WTC11 (cell line): ENCODE measurements at regions not wholly inside any gene's neighbourhood (a gene's known extent, or its start where the extent isn't known, plus 50 kb on each side); places are given as distances from the start of the nearest gene placed in this dataset.

ENCODE experiments used
- ATAC-seq: fragments of 200-7000 bp; cut with Tn5 transposase; 2 replicates; pipeline ENCODE4 v1.10.0; 2021; ENCODE audit warnings: mild to moderate bottlenecking, moderate library complexity
- CTCF ChIA-PET: fragments of 300-600 bp; sonication (Branson Sonifier 250); formaldehyde crosslinking; loops from one replicate; lab custom pipeline; 2021; ENCODE audit warnings: antibody characterized with exemption; lab: Charles Lee
- POLR2A ChIA-PET: fragments of 350-600 bp; sonication (Branson Sonifier 250); formaldehyde crosslinking; loops from one replicate; lab custom pipeline; 2021; ENCODE audit warnings: antibody characterized with exemption; lab: Charles Lee
- DNase-seq: peaks from one replicate; pipeline ENCODE4 v3.0.0; 2021; ENCODE audit warnings: low spot score
- H3K27ac Mint-ChIP-seq: 2 replicates; pipeline ENCODE4 v1.8.0; 2021; ENCODE audit warnings: mixed read lengths
- H3K27me3 Mint-ChIP-seq: 2 replicates; pipeline ENCODE4 v1.8.0; 2021; ENCODE audit warnings: low read depth, mild to moderate bottlenecking, moderate library complexity, mixed read lengths
- H3K36me3 Mint-ChIP-seq: 2 replicates; pipeline ENCODE4 v1.8.0; 2021; ENCODE audit warnings: mixed read lengths
- H3K4me1 Mint-ChIP-seq: 2 replicates; pipeline ENCODE4 v1.8.0; 2022; ENCODE audit warnings: mixed read lengths
- H3K4me3 Mint-ChIP-seq: 2 replicates; pipeline ENCODE4 v1.8.0; 2021; ENCODE audit warnings: mild to moderate bottlenecking, moderate library complexity, mixed read lengths
- H3K9me3 Mint-ChIP-seq: 2 replicates; pipeline ENCODE4 v1.8.0; 2021; ENCODE audit warnings: mixed read lengths
- ATF1 ChIP-seq: sonication (generic); formaldehyde crosslinking; IDR thresholded peaks from 2 replicates; pipeline ENCODE4 v1.8.1; 2023; ENCODE audit warnings: mild to moderate bottlenecking, moderate library complexity, missing genetic modification reagents
- CBFB ChIP-seq: sonication (generic); formaldehyde crosslinking; IDR thresholded peaks from 2 replicates; pipeline ENCODE4 v1.8.1; 2022; ENCODE audit warnings: mild to moderate bottlenecking, low read depth, missing genetic modification reagents
- CREB1 ChIP-seq: sonication (generic); formaldehyde crosslinking; IDR thresholded peaks from 2 replicates; pipeline ENCODE4 v1.8.0; 2023; ENCODE audit warnings: mild to moderate bottlenecking, missing genetic modification reagents
- ERG ChIP-seq: fragments of 250-450 bp; sonication (Bioruptor Pico); IDR thresholded peaks from 2 replicates; pipeline ENCODE4 v1.8.0; 2021; ENCODE audit warnings: mild to moderate bottlenecking
- FOXK1 ChIP-seq: sonication (generic); formaldehyde crosslinking; IDR thresholded peaks from 2 replicates; pipeline ENCODE4 v1.8.0; 2022; ENCODE audit warnings: mild to moderate bottlenecking, moderate library complexity, missing genetic modification reagents
- GRHL2 ChIP-seq: fragments of 250-450 bp; sonication (Bioruptor Pico); IDR thresholded peaks from 2 replicates; pipeline ENCODE4 v1.8.0; 2022; ENCODE audit warnings: mild to moderate bottlenecking, moderate library complexity; ENCODE audit not compliant: insufficient replicate concordance, severe bottlenecking
- HMGA2 ChIP-seq: fragments of 250-450 bp; sonication (Bioruptor Pico); IDR thresholded peaks from 2 replicates; pipeline ENCODE4 v1.4.0; 2021; ENCODE audit warnings: mild to moderate bottlenecking, moderate library complexity
- JAZF1 ChIP-seq: fragments of 250-450 bp; sonication (Bioruptor Pico); IDR thresholded peaks from 2 replicates; pipeline ENCODE4 v1.9.0; 2021; ENCODE audit warnings: moderate library complexity, mild to moderate bottlenecking, inconsistent platforms
- KAT7 ChIP-seq: sonication (generic); formaldehyde crosslinking; IDR thresholded peaks from 2 replicates; pipeline ENCODE4 v1.8.1; 2023; ENCODE audit warnings: missing genetic modification reagents, mild to moderate bottlenecking, borderline replicate concordance
- MXD4 ChIP-seq: fragments of 250-450 bp; sonication (Bioruptor Pico); IDR thresholded peaks from 2 replicates; pipeline ENCODE4 v1.8.0; 2021; ENCODE audit warnings: mild to moderate bottlenecking, moderate library complexity, borderline replicate concordance
- MYBL2 ChIP-seq: sonication (generic); formaldehyde crosslinking; IDR thresholded peaks from 2 replicates; pipeline ENCODE4 v1.8.1; 2023; ENCODE audit warnings: mild to moderate bottlenecking, moderate library complexity, missing genetic modification reagents
- NR1H2 ChIP-seq: sonication (generic); formaldehyde crosslinking; IDR thresholded peaks from 2 replicates; pipeline ENCODE4 v1.9.0; 2021; ENCODE audit warnings: mild to moderate bottlenecking, moderate library complexity, missing genetic modification reagents
- OVOL2 ChIP-seq: fragments of 250-450 bp; sonication (Bioruptor Pico); IDR thresholded peaks from 2 replicates; pipeline ENCODE4 v1.9.0; 2021; ENCODE audit warnings: mild to moderate bottlenecking, borderline replicate concordance
- RORB ChIP-seq: fragments of 250-450 bp; sonication (Bioruptor Pico); IDR thresholded peaks from 2 replicates; pipeline ENCODE4 v1.9.0; 2021; ENCODE audit warnings: mild to moderate bottlenecking
- SP1 ChIP-seq: sonication (generic); formaldehyde crosslinking; conservative IDR thresholded peaks from 2 replicates; pipeline ENCODE4 v1.8.1; 2022; ENCODE audit warnings: missing genetic modification reagents
- TEAD1 ChIP-seq: sonication (generic); formaldehyde crosslinking; IDR thresholded peaks from 2 replicates; pipeline ENCODE4 v1.8.0; 2022; ENCODE audit warnings: mild to moderate bottlenecking, missing genetic modification reagents
- TEAD4 ChIP-seq: sonication (generic); formaldehyde crosslinking; IDR thresholded peaks from 2 replicates; pipeline ENCODE4 v1.8.0; 2022; ENCODE audit warnings: mild to moderate bottlenecking, missing genetic modification reagents
- ZNF232 ChIP-seq: sonication (generic); formaldehyde crosslinking; IDR thresholded peaks from 2 replicates; pipeline ENCODE4 v1.8.0; 2022; ENCODE audit warnings: mild to moderate bottlenecking, missing genetic modification reagents
- ZNF263 ChIP-seq: sonication (generic); formaldehyde crosslinking; IDR thresholded peaks from 2 replicates; pipeline ENCODE4 v1.8.1; 2022; ENCODE audit warnings: low read depth, mild to moderate bottlenecking, moderate library complexity, missing genetic modification reagents
- ZNF317 ChIP-seq: sonication (generic); formaldehyde crosslinking; IDR thresholded peaks from 2 replicates; pipeline ENCODE4 v1.8.1; 2023; ENCODE audit warnings: low read depth, mild to moderate bottlenecking, moderate library complexity, missing genetic modification reagents, borderline replicate concordance
- ZNF416 ChIP-seq: fragments of 250-450 bp; sonication (Bioruptor Pico); IDR thresholded peaks from 2 replicates; pipeline ENCODE4 v1.9.0; 2021; ENCODE audit warnings: mild to moderate bottlenecking, inconsistent platforms
- TF ChIP-seq, protein P1 (sequence below): fragments of 250-450 bp; sonication (Bioruptor Pico); conservative IDR thresholded peaks from 2 replicates; pipeline ENCODE4 v1.9.0; 2021; ENCODE audit warnings: mild to moderate bottlenecking
- TF ChIP-seq, protein P2 (sequence below): sonication (generic); formaldehyde crosslinking; IDR thresholded peaks from 2 replicates; pipeline ENCODE4 v1.8.0; 2022; ENCODE audit warnings: mild to moderate bottlenecking, missing genetic modification reagents
- TF ChIP-seq, protein P3 (sequence below): fragments of 250-450 bp; sonication (Bioruptor Pico); IDR thresholded peaks from 2 replicates; pipeline ENCODE4 v1.9.0; 2021; ENCODE audit warnings: mild to moderate bottlenecking
- TF ChIP-seq, protein P4 (sequence below): sonication (generic); formaldehyde crosslinking; IDR thresholded peaks from 2 replicates; pipeline ENCODE4 v1.8.1; 2023; ENCODE audit warnings: mild to moderate bottlenecking, missing genetic modification reagents
- TF ChIP-seq, protein P5 (sequence below): sonication (generic); formaldehyde crosslinking; IDR thresholded peaks from 2 replicates; pipeline ENCODE4 v1.8.1; 2022; ENCODE audit warnings: mild to moderate bottlenecking, missing genetic modification reagents, moderate library complexity, borderline replicate concordance

DNA sequence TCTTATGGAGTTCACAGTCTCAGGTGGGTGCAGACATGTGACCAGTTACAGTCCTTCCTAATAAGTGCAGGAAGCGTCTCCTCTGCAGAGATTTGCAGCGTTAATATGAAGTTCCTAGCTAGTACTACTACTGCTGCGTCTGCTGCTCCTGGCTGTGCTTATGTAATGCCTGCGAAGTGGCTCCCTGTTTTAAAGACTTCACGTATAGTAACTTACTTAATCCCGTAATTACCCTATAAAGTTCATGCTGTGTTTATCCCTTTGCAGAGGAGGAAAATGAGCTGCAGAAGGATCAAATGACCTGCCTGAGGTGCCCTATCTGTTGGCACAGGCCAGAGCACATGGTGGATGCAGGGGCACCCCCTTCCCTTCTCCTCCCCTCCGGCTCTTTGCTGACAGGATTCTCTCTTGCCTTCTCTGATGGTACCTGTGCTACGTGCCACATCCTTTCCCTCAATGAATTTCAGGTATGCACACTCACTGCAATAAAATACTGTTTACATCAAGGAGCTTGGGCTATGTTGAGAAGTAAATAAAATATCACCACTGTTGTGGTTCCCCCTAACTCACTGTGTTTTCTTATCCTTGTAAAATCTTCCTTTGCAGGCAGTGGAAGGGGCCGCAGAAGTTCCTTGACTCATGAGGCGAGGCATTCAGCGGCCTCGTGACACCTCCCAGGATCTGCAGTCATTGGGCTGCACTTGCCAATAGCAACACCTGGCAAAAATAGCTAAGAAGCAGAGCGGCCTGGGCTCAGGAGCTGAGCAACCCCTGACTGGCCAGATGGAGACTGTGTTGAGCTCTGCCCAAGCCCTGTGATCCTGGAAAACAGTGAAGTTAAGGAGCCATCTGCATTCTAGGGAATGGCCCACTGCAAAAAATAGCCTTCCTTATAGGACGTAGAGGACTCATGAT, 188.9 kb upstream of the ATP10A start:
- no peak for TF ChIP-seq JAZF1 (CRISPR knock-in tag)
- TF ChIP-seq, protein P1, sequence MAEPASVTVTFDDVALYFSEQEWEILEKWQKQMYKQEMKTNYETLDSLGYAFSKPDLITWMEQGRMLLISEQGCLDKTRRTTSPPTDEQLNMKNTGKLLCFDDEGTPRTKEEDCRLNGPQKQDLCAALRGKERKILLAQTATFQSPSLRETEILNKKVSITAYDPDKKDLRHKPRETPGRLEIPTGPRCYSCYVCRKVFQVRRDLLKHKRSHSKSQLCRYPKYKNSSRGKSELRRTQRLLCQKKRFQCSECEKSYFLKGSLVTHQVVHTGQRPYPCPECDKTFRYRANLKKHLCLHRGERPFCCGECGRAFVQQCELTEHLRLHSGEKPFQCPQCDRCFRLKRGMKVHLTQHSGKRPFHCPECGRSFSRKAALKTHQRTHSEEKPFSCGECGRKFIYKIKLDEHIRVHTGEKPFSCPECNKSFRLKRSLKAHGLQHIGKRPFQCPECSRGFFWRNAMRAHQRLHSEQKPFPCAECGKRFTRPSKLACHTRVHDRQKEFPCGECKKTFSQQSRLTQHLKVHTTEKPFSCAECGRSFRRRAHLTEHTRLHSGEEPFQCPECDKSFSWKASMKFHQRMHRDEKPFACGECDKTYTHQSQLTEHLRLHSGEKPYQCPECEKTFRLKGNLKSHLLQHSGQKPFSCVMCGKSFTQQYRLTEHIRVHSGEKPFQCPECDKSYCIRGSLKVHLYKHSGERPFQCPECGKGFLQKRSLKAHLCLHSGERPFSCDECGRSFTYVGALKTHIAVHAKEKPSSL (CRISPR knock-in tag): no peak
- no peak for TF ChIP-seq ATF1
- TF ChIP-seq CBFB (CRISPR knock-in tag): no peak
- TF ChIP-seq MXD4 (CRISPR knock-in tag): no peak
- no peak for TF ChIP-seq TEAD4 (CRISPR knock-in tag)
- no peak for TF ChIP-seq ZNF416 (CRISPR knock-in tag)
- no peak for TF ChIP-seq FOXK1 (CRISPR knock-in tag)
- TF ChIP-seq CREB1: no peak
- TF ChIP-seq ERG (CRISPR knock-in tag): no peak
- TF ChIP-seq HMGA2 (CRISPR knock-in tag): no peak
- Mint-ChIP-seq H3K27me3 (no peaks in the 10 kb centered on the region), H3K4me3 (no peak overlapping the region), H3K36me3 (no peaks in the 10 kb centered on the region), H3K9me3 (no peaks in the 10 kb centered on the region), H3K27ac (no peak overlapping the region), H3K4me1 (peaks cover 16% of the 10 kb centered on the region)
- DNase-seq: no peak
- ATAC-seq: no peak
- POLR2A ChIA-PET: no interaction called here
- CTCF ChIA-PET: interaction anchor here (0.8 to 2.1 kb wide), 2 partner anchors 44 to 118 kb away, joined by 4 to 7 read pairs; no protein-coding TSS in a partner anchor

- Mint-ChIP-seq H3K36me3 (no peaks in the 10 kb centered on the region), H3K9me3 (no peaks in the 10 kb centered on the region), H3K27ac (no peak overlapping the region), H3K4me3 (no peak overlapping the region), H3K27me3 (no peaks in the 10 kb centered on the region), H3K4me1 (peaks cover 16% of the 10 kb centered on the region)
- CTCF ChIA-PET: no interaction called here
- POLR2A ChIA-PET: no interaction called here
- DNase-seq: no peak
- ATAC-seq: no peak
- no peak for TF ChIP-seq GRHL2 (CRISPR knock-in tag)
- no peak for TF ChIP-seq OVOL2 (CRISPR knock-in tag)
- no peak for TF ChIP-seq RORB (CRISPR knock-in tag)
- TF ChIP-seq SP1: no peak
- no peak for TF ChIP-seq NR1H2 (CRISPR knock-in tag)
- no peak for TF ChIP-seq ZNF232
- TF ChIP-seq ZNF317 (CRISPR knock-in tag): no peak
- TF ChIP-seq MYBL2: no peak
- no peak for TF ChIP-seq KAT7 (CRISPR knock-in tag)
- no peak for TF ChIP-seq ATF1
- TF ChIP-seq, protein P2, sequence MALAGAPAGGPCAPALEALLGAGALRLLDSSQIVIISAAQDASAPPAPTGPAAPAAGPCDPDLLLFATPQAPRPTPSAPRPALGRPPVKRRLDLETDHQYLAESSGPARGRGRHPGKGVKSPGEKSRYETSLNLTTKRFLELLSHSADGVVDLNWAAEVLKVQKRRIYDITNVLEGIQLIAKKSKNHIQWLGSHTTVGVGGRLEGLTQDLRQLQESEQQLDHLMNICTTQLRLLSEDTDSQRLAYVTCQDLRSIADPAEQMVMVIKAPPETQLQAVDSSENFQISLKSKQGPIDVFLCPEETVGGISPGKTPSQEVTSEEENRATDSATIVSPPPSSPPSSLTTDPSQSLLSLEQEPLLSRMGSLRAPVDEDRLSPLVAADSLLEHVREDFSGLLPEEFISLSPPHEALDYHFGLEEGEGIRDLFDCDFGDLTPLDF (CRISPR knock-in tag): no peak
- no peak for TF ChIP-seq TEAD1
- TF ChIP-seq, protein P3, sequence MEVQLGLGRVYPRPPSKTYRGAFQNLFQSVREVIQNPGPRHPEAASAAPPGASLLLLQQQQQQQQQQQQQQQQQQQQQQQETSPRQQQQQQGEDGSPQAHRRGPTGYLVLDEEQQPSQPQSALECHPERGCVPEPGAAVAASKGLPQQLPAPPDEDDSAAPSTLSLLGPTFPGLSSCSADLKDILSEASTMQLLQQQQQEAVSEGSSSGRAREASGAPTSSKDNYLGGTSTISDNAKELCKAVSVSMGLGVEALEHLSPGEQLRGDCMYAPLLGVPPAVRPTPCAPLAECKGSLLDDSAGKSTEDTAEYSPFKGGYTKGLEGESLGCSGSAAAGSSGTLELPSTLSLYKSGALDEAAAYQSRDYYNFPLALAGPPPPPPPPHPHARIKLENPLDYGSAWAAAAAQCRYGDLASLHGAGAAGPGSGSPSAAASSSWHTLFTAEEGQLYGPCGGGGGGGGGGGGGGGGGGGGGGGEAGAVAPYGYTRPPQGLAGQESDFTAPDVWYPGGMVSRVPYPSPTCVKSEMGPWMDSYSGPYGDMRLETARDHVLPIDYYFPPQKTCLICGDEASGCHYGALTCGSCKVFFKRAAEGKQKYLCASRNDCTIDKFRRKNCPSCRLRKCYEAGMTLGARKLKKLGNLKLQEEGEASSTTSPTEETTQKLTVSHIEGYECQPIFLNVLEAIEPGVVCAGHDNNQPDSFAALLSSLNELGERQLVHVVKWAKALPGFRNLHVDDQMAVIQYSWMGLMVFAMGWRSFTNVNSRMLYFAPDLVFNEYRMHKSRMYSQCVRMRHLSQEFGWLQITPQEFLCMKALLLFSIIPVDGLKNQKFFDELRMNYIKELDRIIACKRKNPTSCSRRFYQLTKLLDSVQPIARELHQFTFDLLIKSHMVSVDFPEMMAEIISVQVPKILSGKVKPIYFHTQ: no peak
- TF ChIP-seq ZNF263 (CRISPR knock-in tag): no peak
- TF ChIP-seq, protein P4, sequence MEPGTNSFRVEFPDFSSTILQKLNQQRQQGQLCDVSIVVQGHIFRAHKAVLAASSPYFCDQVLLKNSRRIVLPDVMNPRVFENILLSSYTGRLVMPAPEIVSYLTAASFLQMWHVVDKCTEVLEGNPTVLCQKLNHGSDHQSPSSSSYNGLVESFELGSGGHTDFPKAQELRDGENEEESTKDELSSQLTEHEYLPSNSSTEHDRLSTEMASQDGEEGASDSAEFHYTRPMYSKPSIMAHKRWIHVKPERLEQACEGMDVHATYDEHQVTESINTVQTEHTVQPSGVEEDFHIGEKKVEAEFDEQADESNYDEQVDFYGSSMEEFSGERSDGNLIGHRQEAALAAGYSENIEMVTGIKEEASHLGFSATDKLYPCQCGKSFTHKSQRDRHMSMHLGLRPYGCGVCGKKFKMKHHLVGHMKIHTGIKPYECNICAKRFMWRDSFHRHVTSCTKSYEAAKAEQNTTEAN (CRISPR knock-in tag): no peak
- TF ChIP-seq, protein P5, sequence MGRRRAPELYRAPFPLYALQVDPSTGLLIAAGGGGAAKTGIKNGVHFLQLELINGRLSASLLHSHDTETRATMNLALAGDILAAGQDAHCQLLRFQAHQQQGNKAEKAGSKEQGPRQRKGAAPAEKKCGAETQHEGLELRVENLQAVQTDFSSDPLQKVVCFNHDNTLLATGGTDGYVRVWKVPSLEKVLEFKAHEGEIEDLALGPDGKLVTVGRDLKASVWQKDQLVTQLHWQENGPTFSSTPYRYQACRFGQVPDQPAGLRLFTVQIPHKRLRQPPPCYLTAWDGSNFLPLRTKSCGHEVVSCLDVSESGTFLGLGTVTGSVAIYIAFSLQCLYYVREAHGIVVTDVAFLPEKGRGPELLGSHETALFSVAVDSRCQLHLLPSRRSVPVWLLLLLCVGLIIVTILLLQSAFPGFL: no peak
These were observed 187.9 kb upstream of the ATP10A start for GRCh38 chr15:26050984-26051383.
